HEK293 (cell line): ENCODE measurements at regions not wholly inside any gene's neighbourhood (a gene's known extent, or its start where the extent isn't known, plus 50 kb on each side); places are given as distances from the start of the nearest gene placed in this dataset.

Source experiments
- CTCF ChIA-PET: fragments of 350-600 bp; formaldehyde crosslinking; extraction: SDS; loops from one replicate; lab custom pipeline; 2021; ENCODE audit warnings: antibody characterized with exemption; lab: Yijun Ruan, JAX
- POLR2A ChIA-PET: fragments of 300-600 bp; formaldehyde crosslinking; extraction: SDS; loops from one replicate; lab custom pipeline; 2020; ENCODE audit warnings: antibody characterized with exemption, inconsistent platforms; lab: Yijun Ruan, JAX
- H3K27ac ChIP-seq: fragments of 200-500 bp; sonication (Bioruptor generic); 2 replicates; pipeline ENCODE4 v1.5.1; 2014; ENCODE audit warnings: low read depth, low read length, control low read depth, inconsistent platforms; ENCODE audit errors: extremely low read depth
- H3K36me3 ChIP-seq, 2 experiments: fragments of 200-500 bp in 1 of 2; sonication (Bioruptor generic) in 1 of 2; 1 replicate in 1 of 2; 2 replicates in 1 of 2; pipeline ENCODE4 v1.5.1; 2014 to 2017; ENCODE audit warnings: inconsistent platforms in 2 of 2, low read length in 2 of 2; ENCODE audit not compliant: control insufficient read depth in 2 of 2, insufficient read depth in 1 of 2
- H3K4me1 ChIP-seq: fragments of 200-500 bp; sonication (Bioruptor generic); 2 replicates; pipeline ENCODE4 v1.5.1; 2014; ENCODE audit warnings: mild to moderate bottlenecking, low read length, inconsistent platforms; ENCODE audit not compliant: control insufficient read depth, insufficient read depth
- H3K4me3 ChIP-seq: 2 replicates; pipeline ENCODE4 v1.5.1; 2011; ENCODE audit warnings: low read depth, mild to moderate bottlenecking, control low read depth, low read length, moderate library complexity
- H3K9me3 ChIP-seq: fragments of 200-500 bp; sonication (Bioruptor generic); 2 replicates; pipeline ENCODE4 v1.5.1; 2014; ENCODE audit warnings: low read depth, low read length, inconsistent platforms; ENCODE audit not compliant: control insufficient read depth, insufficient read depth
- BCL11B ChIP-seq: fragments of 450-650 bp; formaldehyde crosslinking; IDR thresholded peaks from 2 replicates; pipeline ENCODE4 v1.5.1; 2016; ENCODE audit warnings: low read depth, missing biosample characterization, missing genetic modification characterization
- CTCF ChIP-seq: fragments of 450-650 bp; formaldehyde crosslinking; IDR thresholded peaks from 2 replicates; pipeline ENCODE4 v1.5.1; 2016; ENCODE audit warnings: missing biosample characterization, missing genetic modification characterization
- EGR2 ChIP-seq: fragments of 450-650 bp; formaldehyde crosslinking; IDR thresholded peaks from 2 replicates; pipeline ENCODE4 v1.5.1; 2016; ENCODE audit warnings: low read depth, missing biosample characterization, missing genetic modification characterization
- IKZF3 ChIP-seq: fragments of 450-650 bp; IDR thresholded peaks from 2 replicates; pipeline ENCODE4 v1.5.0; 2018; ENCODE audit warnings: missing biosample characterization, mild to moderate bottlenecking, missing genetic modification characterization, moderate library complexity
- KLF17 ChIP-seq: fragments of 450-650 bp; formaldehyde crosslinking; IDR thresholded peaks from 2 replicates; pipeline ENCODE4 v1.5.1; 2016; ENCODE audit warnings: missing biosample characterization, missing genetic modification characterization
- SALL2 ChIP-seq: fragments of 450-650 bp; formaldehyde crosslinking; IDR thresholded peaks from 2 replicates; pipeline ENCODE4 v1.5.0; 2017; ENCODE audit warnings: missing biosample characterization, mild to moderate bottlenecking, missing genetic modification characterization, borderline replicate concordance
- SETDB1 ChIP-seq: IDR thresholded peaks from one replicate; pipeline ENCODE4 v1.6.1; 2017; ENCODE audit warnings: mild to moderate bottlenecking, low read length, moderate library complexity, mixed read lengths; ENCODE audit not compliant: insufficient read length
- ZBTB1 ChIP-seq: fragments of 450-650 bp; formaldehyde crosslinking; IDR thresholded peaks from 2 replicates; pipeline ENCODE4 v1.5.1; 2016; ENCODE audit warnings: missing biosample characterization, missing genetic modification characterization
- ZBTB17 ChIP-seq: fragments of 450-650 bp; formaldehyde crosslinking; IDR thresholded peaks from 2 replicates; pipeline ENCODE4 v1.5.1; 2016; ENCODE audit warnings: missing biosample characterization, missing genetic modification characterization
- ZBTB20 ChIP-seq: fragments of 450-650 bp; formaldehyde crosslinking; IDR thresholded peaks from 2 replicates; pipeline ENCODE4 v1.5.1; 2016; ENCODE audit warnings: missing biosample characterization, missing genetic modification characterization
- ZBTB6 ChIP-seq: fragments of 450-650 bp; formaldehyde crosslinking; IDR thresholded peaks from 2 replicates; pipeline ENCODE4 v1.5.1; 2017; ENCODE audit warnings: missing biosample characterization, missing genetic modification characterization
- ZNF155 ChIP-seq: fragments of 450-650 bp; formaldehyde crosslinking; IDR thresholded peaks from 2 replicates; pipeline ENCODE4 v1.5.1; 2016; ENCODE audit warnings: missing biosample characterization, missing genetic modification characterization
- ZNF169 ChIP-seq: fragments of 450-650 bp; formaldehyde crosslinking; IDR thresholded peaks from 2 replicates; pipeline ENCODE4 v1.5.1; 2016; ENCODE audit warnings: missing biosample characterization, missing genetic modification characterization
- ZNF2 ChIP-seq: fragments of 450-650 bp; formaldehyde crosslinking; IDR thresholded peaks from 2 replicates; pipeline ENCODE4 v1.5.1; 2016; ENCODE audit warnings: missing biosample characterization, missing genetic modification characterization
- ZNF302 ChIP-seq: fragments of 450-650 bp; formaldehyde crosslinking; IDR thresholded peaks from 2 replicates; pipeline ENCODE4 v1.5.1; 2016; ENCODE audit warnings: missing biosample characterization, missing genetic modification characterization, low read depth
- ZNF37A ChIP-seq: fragments of 450-650 bp; IDR thresholded peaks from 2 replicates; pipeline ENCODE4 v1.5.1; 2018; ENCODE audit warnings: missing biosample characterization, missing genetic modification characterization
- ZNF394 ChIP-seq: fragments of 450-650 bp; formaldehyde crosslinking; IDR thresholded peaks from 2 replicates; pipeline ENCODE4 v1.5.1; 2016; ENCODE audit warnings: missing biosample characterization, missing genetic modification characterization, mild to moderate bottlenecking, moderate library complexity, borderline replicate concordance
- ZNF48 ChIP-seq: fragments of 450-650 bp; formaldehyde crosslinking; IDR thresholded peaks from 2 replicates; pipeline ENCODE4 v1.5.1; 2016; ENCODE audit warnings: missing biosample characterization, missing genetic modification characterization
- ZNF580 ChIP-seq: fragments of 450-650 bp; formaldehyde crosslinking; IDR thresholded peaks from 2 replicates; pipeline ENCODE4 v1.5.1; 2016; ENCODE audit warnings: missing biosample characterization, missing genetic modification characterization
- ZNF623 ChIP-seq: fragments of 450-650 bp; formaldehyde crosslinking; IDR thresholded peaks from 2 replicates; pipeline ENCODE4 v1.5.1; 2016; ENCODE audit warnings: missing biosample characterization, missing genetic modification characterization
- ZNF626 ChIP-seq: fragments of 450-650 bp; sonication (Bioruptor Pico); formaldehyde crosslinking; IDR thresholded peaks from 2 replicates; pipeline ENCODE4 v1.5.1; 2018; ENCODE audit warnings: missing biosample characterization, missing genetic modification characterization, inconsistent platforms
- ZNF654 ChIP-seq: fragments of 450-650 bp; formaldehyde crosslinking; IDR thresholded peaks from 2 replicates; pipeline ENCODE4 v1.5.1; 2016; ENCODE audit warnings: low read depth, missing biosample characterization, missing genetic modification characterization
- ZNF658 ChIP-seq: fragments of 450-650 bp; formaldehyde crosslinking; IDR thresholded peaks from 2 replicates; pipeline ENCODE4; 2016; ENCODE audit warnings: missing biosample characterization, missing genetic modification characterization
- ZNF76 ChIP-seq: fragments of 450-650 bp; formaldehyde crosslinking; IDR thresholded peaks from 2 replicates; pipeline ENCODE4; 2016; ENCODE audit warnings: low read depth, missing biosample characterization, missing genetic modification characterization, borderline replicate concordance
- ZNF830 ChIP-seq: fragments of 450-650 bp; IDR thresholded peaks from 2 replicates; pipeline ENCODE4 v1.5.0; 2018; ENCODE audit warnings: missing biosample characterization, missing genetic modification characterization, low read depth, mild to moderate bottlenecking, moderate library complexity
- ZNF843 ChIP-seq: fragments of 450-650 bp; formaldehyde crosslinking; IDR thresholded peaks from 2 replicates; pipeline ENCODE4 v1.5.1; 2016; ENCODE audit warnings: missing biosample characterization, missing genetic modification characterization
- TF ChIP-seq, protein P1 (sequence below): fragments of 450-650 bp; formaldehyde crosslinking; IDR thresholded peaks from 2 replicates; pipeline ENCODE4 v1.5.1; 2017; ENCODE audit warnings: missing biosample characterization, missing genetic modification characterization
- TF ChIP-seq, protein P2 (sequence below): fragments of 450-650 bp; formaldehyde crosslinking; IDR thresholded peaks from 2 replicates; pipeline ENCODE4 v1.5.1; 2017; ENCODE audit warnings: missing biosample characterization, missing genetic modification characterization

DNA sequence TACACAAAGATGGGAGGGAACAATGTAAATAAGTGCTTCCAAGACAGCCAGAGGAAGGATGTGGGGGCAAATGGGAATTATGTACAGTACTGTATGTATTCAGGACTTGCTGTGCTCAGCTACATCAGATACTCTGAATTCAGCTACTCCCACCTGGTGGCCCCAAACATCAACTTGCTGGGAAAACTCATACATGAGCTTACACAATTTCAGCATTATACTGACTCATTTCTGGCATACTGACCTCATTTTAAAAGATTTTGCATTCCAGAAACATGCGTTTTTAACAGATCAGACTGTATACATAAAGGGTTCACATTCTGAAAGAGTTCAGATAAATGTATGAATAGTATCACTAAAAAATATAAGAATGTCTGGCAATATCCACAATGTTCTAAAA, 59.7 kb downstream of the GPX5 start:
- no peaks in the 10 kb centered on the region for H3K9me3 ChIP-seq
- H3K27ac ChIP-seq, result no peak overlapping the region
- POLR2A ChIA-PET, result interaction anchor here (0.7 to 3.0 kb wide), 6 partner anchors 12 to 89 kb away, joined by 4 to 16 read pairs (median 7); no protein-coding TSS in a partner anchor
- H3K4me1 ChIP-seq, result peaks cover 9% of the 10 kb centered on the region
- TF ChIP-seq ZNF623 (no peak), ZNF654 (tag by site-specific recombination) (peak; percentile 33), ZNF394 (peak; percentile 99), ZBTB17 (tag by site-specific recombination) (peak; percentile 49; the same call in 1 of the 2 replicates), CTCF (0 out of 2 replicates have a peak, but pooled peaks have one; percentile 25), SALL2 (tag by site-specific recombination) (no peak)
- H3K36me3 ChIP-seq, result no peaks in the 10 kb centered on the region; a peak in 1 of 3 replicates
- CTCF ChIA-PET, result interaction anchor here (0.5 to 3.7 kb wide), 19 partner anchors 12 to 447 kb away, joined by 3 to 25 read pairs (median 4); partner anchors contain the start of genes GPX6 and ZSCAN26
- H3K4me3 ChIP-seq, result peak overlapping the region; percentile 4

- H3K4me1 ChIP-seq, result peaks cover 9% of the 10 kb centered on the region
- H3K36me3 ChIP-seq, result no peaks in the 10 kb centered on the region; a peak in 1 of 3 replicates
- CTCF ChIA-PET, result interaction anchor here (0.6 to 3.7 kb wide), 15 partner anchors 9 to 251 kb away, joined by 3 to 25 read pairs (median 4); partner anchors contain the start of gene GPX6
- no peaks in the 10 kb centered on the region for H3K9me3 ChIP-seq
- H3K27ac ChIP-seq, result peak overlapping the region; percentile 84
- POLR2A ChIA-PET, result interaction anchor here (0.7 to 3.0 kb wide), 20 partner anchors 11 to 445 kb away, joined by 3 to 16 read pairs (median 4); partner anchors contain the start of genes ZKSCAN8, ZSCAN12, ZSCAN23 and ZSCAN26
- peak overlapping the region; percentile 73 for H3K4me3 ChIP-seq
- TF ChIP-seq ZBTB6 (tag by site-specific recombination), result peak; percentile 92; the same call in 1 of the 2 replicates
- no peak for TF ChIP-seq ZNF76 (tag by site-specific recombination)
- TF ChIP-seq ZNF830, result no peak
- no peak for TF ChIP-seq ZNF626
- TF ChIP-seq ZBTB20, result no peak; the same call in 1 of the 2 replicates
- TF ChIP-seq ZNF48 (tag by site-specific recombination), result no peak
- TF ChIP-seq ZNF658 (tag by site-specific recombination), result no peak
- TF ChIP-seq KLF17, result no peak
- TF ChIP-seq EGR2, result no peak
- TF ChIP-seq BCL11B (tag by site-specific recombination), result no peak
- no peak for TF ChIP-seq SETDB1
- no peak for TF ChIP-seq ZNF580 (tag by site-specific recombination)
- no peak for TF ChIP-seq ZNF155 (tag by site-specific recombination)
- TF ChIP-seq ZNF2 (tag by site-specific recombination), result no peak
- TF ChIP-seq ZNF169 (tag by site-specific recombination), result no peak
- peak; percentile 73 for TF ChIP-seq IKZF3 (tag by site-specific recombination)
- no peak for TF ChIP-seq ZNF843 (tag by site-specific recombination)
- no peak for TF ChIP-seq ZNF302 (tag by site-specific recombination)
- TF ChIP-seq, protein P1, sequence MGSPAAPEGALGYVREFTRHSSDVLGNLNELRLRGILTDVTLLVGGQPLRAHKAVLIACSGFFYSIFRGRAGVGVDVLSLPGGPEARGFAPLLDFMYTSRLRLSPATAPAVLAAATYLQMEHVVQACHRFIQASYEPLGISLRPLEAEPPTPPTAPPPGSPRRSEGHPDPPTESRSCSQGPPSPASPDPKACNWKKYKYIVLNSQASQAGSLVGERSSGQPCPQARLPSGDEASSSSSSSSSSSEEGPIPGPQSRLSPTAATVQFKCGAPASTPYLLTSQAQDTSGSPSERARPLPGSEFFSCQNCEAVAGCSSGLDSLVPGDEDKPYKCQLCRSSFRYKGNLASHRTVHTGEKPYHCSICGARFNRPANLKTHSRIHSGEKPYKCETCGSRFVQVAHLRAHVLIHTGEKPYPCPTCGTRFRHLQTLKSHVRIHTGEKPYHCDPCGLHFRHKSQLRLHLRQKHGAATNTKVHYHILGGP (tag by site-specific recombination), result no peak
- TF ChIP-seq, protein P2, sequence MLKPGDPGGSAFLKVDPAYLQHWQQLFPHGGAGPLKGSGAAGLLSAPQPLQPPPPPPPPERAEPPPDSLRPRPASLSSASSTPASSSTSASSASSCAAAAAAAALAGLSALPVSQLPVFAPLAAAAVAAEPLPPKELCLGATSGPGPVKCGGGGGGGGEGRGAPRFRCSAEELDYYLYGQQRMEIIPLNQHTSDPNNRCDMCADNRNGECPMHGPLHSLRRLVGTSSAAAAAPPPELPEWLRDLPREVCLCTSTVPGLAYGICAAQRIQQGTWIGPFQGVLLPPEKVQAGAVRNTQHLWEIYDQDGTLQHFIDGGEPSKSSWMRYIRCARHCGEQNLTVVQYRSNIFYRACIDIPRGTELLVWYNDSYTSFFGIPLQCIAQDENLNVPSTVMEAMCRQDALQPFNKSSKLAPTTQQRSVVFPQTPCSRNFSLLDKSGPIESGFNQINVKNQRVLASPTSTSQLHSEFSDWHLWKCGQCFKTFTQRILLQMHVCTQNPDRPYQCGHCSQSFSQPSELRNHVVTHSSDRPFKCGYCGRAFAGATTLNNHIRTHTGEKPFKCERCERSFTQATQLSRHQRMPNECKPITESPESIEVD (tag by site-specific recombination), result no peak
- no peak for TF ChIP-seq ZNF37A (tag by site-specific recombination)
- TF ChIP-seq ZBTB1 (tag by site-specific recombination), result no peak
Observed at GRCh38 chr6:28586324-28586723, 60.6 kb downstream of the GPX5 start.
